H54 (cell line): ENCODE measurements at regions not wholly inside any gene's neighbourhood (a gene's known extent, or its start where the extent isn't known, plus 50 kb on each side); places are given as distances from the start of the nearest gene placed in this dataset.
A peak's percentile ranks its signal among the peaks of the same experiment; 100 is the strongest.

Experiments used
- DNase-seq: peaks from one replicate; pipeline ENCODE4 v3.0.0; 2011; ENCODE audit warnings: low spot score, mixed read lengths; ENCODE audit not compliant: insufficient read length
- FAIRE-seq: peaks from 3 replicates; lab custom pipeline; 2011; peaks lifted over from hg19 to GRCh38; lab: Jason Lieb, UNC
- POLR2A ChIP-seq: IDR thresholded peaks from 2 replicates; pipeline ENCODE4 v1.6.1; 2011; ENCODE audit warnings: low read depth, mild to moderate bottlenecking, low read length

GRCh38 chr4:85318415-85318814, 156.5 kb upstream of the ARHGAP24 start:
- FAIRE-seq (no peak), DNase-seq (no peak)
- TF ChIP-seq POLR2A: no peak

- FAIRE-seq (no peak), DNase-seq (no peak)
- no peak for TF ChIP-seq POLR2A
Measured at GRCh38 chr4:85358831-85359230, 116.1 kb upstream of the ARHGAP24 start.

- FAIRE-seq (no peak), DNase-seq (no peak)
- no peak for TF ChIP-seq POLR2A
Measured at GRCh38 chr4:85362550-85362949, 112.4 kb upstream of the ARHGAP24 start.

- no peak for FAIRE-seq
- TF ChIP-seq POLR2A: no peak
Measured at GRCh38 chr4:85367815-85368214, 107.1 kb upstream of the ARHGAP24 start.

GRCh38 chr4:85368240-85368639, 106.7 kb upstream of the ARHGAP24 start:
- TF ChIP-seq POLR2A: no peak
- FAIRE-seq (no peak), DNase-seq (no peak)

More at GRCh38 chr4:85367815-85368214, 107.1 kb upstream of the ARHGAP24 start:
- no peak for DNase-seq

GRCh38 chr4:85368932-85369331, 106.0 kb upstream of the ARHGAP24 start:
- DNase-seq (no peak), FAIRE-seq (no peak)
- no peak for TF ChIP-seq POLR2A

GRCh38 chr4:85369703-85370380, 105.1 kb upstream of the ARHGAP24 start:
- no peak for TF ChIP-seq POLR2A
- FAIRE-seq (no peak), DNase-seq (no peak)

GRCh38 chr4:85370400-85371032, 104.4 kb upstream of the ARHGAP24 start:
- DNase-seq (no peak), FAIRE-seq (peak; percentile 68)
- no peak for TF ChIP-seq POLR2A

- FAIRE-seq (no peak), DNase-seq (no peak)
- no peak for TF ChIP-seq POLR2A
Measured at GRCh38 chr4:85372966-85373365, 102.0 kb upstream of the ARHGAP24 start.

- DNase-seq: no peak
- no peak for TF ChIP-seq POLR2A
- FAIRE-seq: no peak
Measured at GRCh38 chr4:85376285-85376684, 98.7 kb upstream of the ARHGAP24 start.

- DNase-seq (no peak), FAIRE-seq (no peak)
- no peak for TF ChIP-seq POLR2A
Measured at GRCh38 chr4:85381968-85382367, 93.0 kb upstream of the ARHGAP24 start.

GRCh38 chr4:85391071-85391470, 83.9 kb upstream of the ARHGAP24 start:
- FAIRE-seq: no peak
- no peak for TF ChIP-seq POLR2A
- no peak for DNase-seq

- no peak for DNase-seq
- no peak for TF ChIP-seq POLR2A
- no peak for FAIRE-seq
Measured at GRCh38 chr4:85391589-85392410, 83.2 kb upstream of the ARHGAP24 start.

- FAIRE-seq (no peak), DNase-seq (no peak)
- TF ChIP-seq POLR2A: no peak
Measured at GRCh38 chr4:85393201-85393600, 81.7 kb upstream of the ARHGAP24 start.
